ENCODE measurements at regions not wholly inside any gene's neighbourhood (a gene's known extent, or its start where the extent isn't known, plus 50 kb on each side); places are given as distances from the start of the nearest gene placed in this dataset.

DNA sequence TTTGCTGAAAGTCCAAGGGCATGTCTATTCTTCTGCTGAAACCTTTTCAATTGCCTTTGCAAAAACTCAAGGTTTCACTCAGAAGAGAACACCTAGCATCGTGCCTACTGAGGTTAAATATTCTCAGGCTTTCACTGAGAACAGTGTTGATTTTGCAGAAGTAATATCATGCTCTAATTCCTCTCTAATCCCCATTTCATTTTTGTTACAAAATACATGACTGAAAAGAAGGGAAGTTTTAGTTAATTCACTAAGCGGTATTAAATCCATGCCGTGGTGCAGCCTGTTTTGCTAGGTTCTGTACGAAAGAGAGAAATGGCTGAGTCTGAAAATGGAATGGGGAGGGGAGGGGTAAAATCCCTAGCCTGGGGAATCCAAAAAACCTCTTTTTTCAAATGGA, 163.2 kb upstream of the CAMK1G start:
- no peak overlapping the region for H3K27ac Mint-ChIP-seq
- H3K27me3 ChIP-seq (ENCODE audit: control insufficient read depth in 1 of 2, insufficient read depth in 2 of 2, low read length in 2 of 2), result peaks cover 0 to 4% of the 10 kb centered on the region in 2 experiments
- TF ChIP-seq, protein P1, sequence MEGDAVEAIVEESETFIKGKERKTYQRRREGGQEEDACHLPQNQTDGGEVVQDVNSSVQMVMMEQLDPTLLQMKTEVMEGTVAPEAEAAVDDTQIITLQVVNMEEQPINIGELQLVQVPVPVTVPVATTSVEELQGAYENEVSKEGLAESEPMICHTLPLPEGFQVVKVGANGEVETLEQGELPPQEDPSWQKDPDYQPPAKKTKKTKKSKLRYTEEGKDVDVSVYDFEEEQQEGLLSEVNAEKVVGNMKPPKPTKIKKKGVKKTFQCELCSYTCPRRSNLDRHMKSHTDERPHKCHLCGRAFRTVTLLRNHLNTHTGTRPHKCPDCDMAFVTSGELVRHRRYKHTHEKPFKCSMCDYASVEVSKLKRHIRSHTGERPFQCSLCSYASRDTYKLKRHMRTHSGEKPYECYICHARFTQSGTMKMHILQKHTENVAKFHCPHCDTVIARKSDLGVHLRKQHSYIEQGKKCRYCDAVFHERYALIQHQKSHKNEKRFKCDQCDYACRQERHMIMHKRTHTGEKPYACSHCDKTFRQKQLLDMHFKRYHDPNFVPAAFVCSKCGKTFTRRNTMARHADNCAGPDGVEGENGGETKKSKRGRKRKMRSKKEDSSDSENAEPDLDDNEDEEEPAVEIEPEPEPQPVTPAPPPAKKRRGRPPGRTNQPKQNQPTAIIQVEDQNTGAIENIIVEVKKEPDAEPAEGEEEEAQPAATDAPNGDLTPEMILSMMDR (IDR thresholded peaks at IDR 0.05), result no peak
- intact Hi-C loops (cut with DNase I, micrococcal nuclease), result no loop called here
- H3K27me3 Mint-ChIP-seq, result peaks cover 23% of the 10 kb centered on the region
- H3K4me1 Mint-ChIP-seq (ENCODE audit: low read depth), result no peaks in the 10 kb centered on the region
- ATAC-seq (ENCODE audit: poor library complexity), result no peak
- H3K36me3 ChIP-seq (ENCODE audit: insufficient read depth, low read length), result no peaks in the 10 kb centered on the region
- no peak overlapping the region for H3K4me3 Mint-ChIP-seq
- H3K9me3 ChIP-seq (ENCODE audit: control insufficient read depth in 1 of 2, insufficient read depth in 1 of 2, low read length in 2 of 2), result no peaks in the 10 kb centered on the region
- POLR2A ChIA-PET, result no interaction called here
- no peaks in the 10 kb centered on the region for H3K9me3 Mint-ChIP-seq
- no peak overlapping the region for H3K4me3 ChIP-seq (ENCODE audit: low read length)
- DNase-seq, result no peak
- H3K4me1 ChIP-seq (ENCODE audit: insufficient read depth, low read length), result no peaks in the 10 kb centered on the region
- no peak overlapping the region for H3K27ac ChIP-seq (ENCODE audit: low read depth in 1 of 2, low read length in 2 of 2)
- CTCF ChIA-PET, result no interaction called here
- no peaks in the 10 kb centered on the region for H3K36me3 Mint-ChIP-seq (ENCODE audit: low read depth)

DNA sequence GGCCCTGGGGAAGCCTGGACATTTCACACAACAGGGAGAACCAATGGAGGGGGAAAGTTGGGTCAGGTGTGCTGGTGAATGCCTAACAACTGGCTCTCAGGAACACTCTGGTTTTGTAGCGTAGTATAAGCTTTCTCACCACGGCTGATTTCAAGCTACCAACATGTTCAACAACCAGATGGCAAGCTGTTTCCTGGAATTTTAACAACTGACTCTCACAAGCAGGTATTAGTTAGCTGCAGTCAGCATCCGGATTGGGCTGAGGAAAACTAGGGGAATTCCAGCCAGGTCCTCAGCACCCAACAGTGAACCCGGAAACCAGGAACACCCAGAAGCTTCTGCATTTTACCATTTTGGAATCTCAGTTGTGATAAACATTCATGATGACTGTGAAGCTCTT, 162.3 kb upstream of the CAMK1G start:
- H3K4me3 ChIP-seq (ENCODE audit: low read length), result no peak overlapping the region
- peaks cover 26% of the 10 kb centered on the region for H3K27me3 Mint-ChIP-seq
- TF ChIP-seq, protein P1 (IDR thresholded peaks at IDR 0.05), result no peak
- H3K36me3 ChIP-seq (ENCODE audit: insufficient read depth, low read length), result no peaks in the 10 kb centered on the region
- no peaks in the 10 kb centered on the region for H3K36me3 Mint-ChIP-seq (ENCODE audit: low read depth)
- DNase-seq (no peak), ATAC-seq (ENCODE audit: poor library complexity) (no peak)
- POLR2A ChIA-PET, result no interaction called here
- peaks cover 0 to 4% of the 10 kb centered on the region in 2 experiments for H3K27me3 ChIP-seq (ENCODE audit: control insufficient read depth in 1 of 2, insufficient read depth in 2 of 2, low read length in 2 of 2)
- no peaks in the 10 kb centered on the region for H3K9me3 Mint-ChIP-seq
- H3K27ac Mint-ChIP-seq, result no peak overlapping the region
- no peaks in the 10 kb centered on the region for H3K9me3 ChIP-seq (ENCODE audit: control insufficient read depth in 1 of 2, insufficient read depth in 1 of 2, low read length in 2 of 2)
- CTCF ChIA-PET, result no interaction called here
- H3K4me1 Mint-ChIP-seq (ENCODE audit: low read depth), result no peaks in the 10 kb centered on the region
- H3K4me3 Mint-ChIP-seq, result no peak overlapping the region
- no peaks in the 10 kb centered on the region for H3K4me1 ChIP-seq (ENCODE audit: insufficient read depth, low read length)
- H3K27ac ChIP-seq (ENCODE audit: low read depth in 1 of 2, low read length in 2 of 2), result no peak overlapping the region
- intact Hi-C loops (cut with DNase I, micrococcal nuclease), result no loop called here

DNA sequence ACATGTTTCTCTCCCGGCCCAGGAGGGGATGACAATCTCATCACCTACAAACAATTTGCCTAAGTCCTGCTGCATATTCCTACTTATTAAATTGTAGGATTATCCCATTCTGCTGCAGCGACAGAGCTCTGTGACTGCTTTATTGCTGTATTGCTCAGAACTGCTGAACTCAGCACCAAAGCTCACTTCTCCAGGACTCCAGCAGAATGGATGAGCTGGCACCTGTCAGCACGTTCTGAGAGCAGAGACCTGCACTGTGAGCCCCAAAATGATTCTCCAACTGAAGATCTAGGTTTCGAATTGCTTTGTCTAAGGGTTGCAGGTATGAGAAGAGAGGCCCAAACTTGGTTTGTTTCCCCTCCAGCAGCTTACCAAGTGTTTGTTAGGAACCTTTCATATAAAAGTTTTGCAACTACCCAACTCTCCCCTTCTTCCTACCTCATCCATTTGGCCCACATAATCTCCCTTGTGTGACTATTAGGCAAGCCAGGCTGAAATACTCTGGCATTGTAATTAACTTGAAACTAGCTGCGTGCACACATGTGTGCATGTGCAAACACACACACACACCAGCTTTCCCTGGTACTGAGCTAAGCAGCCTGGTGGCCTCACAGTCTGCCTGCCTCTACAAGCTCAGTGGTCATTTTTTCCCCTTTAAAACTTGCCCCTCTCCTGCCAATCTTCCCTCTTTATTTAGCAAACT, 161.4 kb upstream of the CAMK1G start:
- POLR2A ChIA-PET, result no interaction called here
- no peaks in the 10 kb centered on the region for H3K9me3 Mint-ChIP-seq
- no peak for ATAC-seq (ENCODE audit: poor library complexity)

More for the DNA sequence above, 161.4 kb upstream of the CAMK1G start:
- CTCF ChIA-PET, result no interaction called here
- Histone ChIP-seq H3K4me1 (ENCODE audit: insufficient read depth, low read length) (no peaks in the 10 kb centered on the region), H3K9me3 (ENCODE audit: control insufficient read depth in 1 of 2, insufficient read depth in 1 of 2, low read length in 2 of 2) (no peaks in the 10 kb centered on the region), H3K36me3 (ENCODE audit: insufficient read depth, low read length) (no peaks in the 10 kb centered on the region), H3K27me3 (ENCODE audit: control insufficient read depth in 1 of 2, insufficient read depth in 2 of 2, low read length in 2 of 2) (peaks cover 0 to 4% of the 10 kb centered on the region in 2 experiments), H3K27ac (ENCODE audit: low read depth in 1 of 2, low read length in 2 of 2) (no peak overlapping the region), H3K4me3 (ENCODE audit: low read length) (no peak overlapping the region)
- intact Hi-C loops (cut with DNase I, micrococcal nuclease), result no loop called here
- H3K27ac Mint-ChIP-seq, result no peak overlapping the region
- no peak overlapping the region for H3K4me3 Mint-ChIP-seq
- DNase-seq, result no peak
- peaks cover 23% of the 10 kb centered on the region for H3K27me3 Mint-ChIP-seq
- H3K4me1 Mint-ChIP-seq (ENCODE audit: low read depth), result no peaks in the 10 kb centered on the region
- TF ChIP-seq, protein P1 (IDR thresholded peaks at IDR 0.05), result no peak
- H3K36me3 Mint-ChIP-seq (ENCODE audit: low read depth), result no peaks in the 10 kb centered on the region
